Psoas muscle (tissue), 7 donors: ENCODE measurements at regions not wholly inside any gene's neighbourhood (a gene's known extent, or its start where the extent isn't known, plus 50 kb on each side); places are given as distances from the start of the nearest gene placed in this dataset.

Experiments used
- ATAC-seq, 4 donors: fragments of 200-7000 bp; cut with Tn5 transposase; one replicate each; pipeline ENCODE4 v1.9.1; 2020; ENCODE audit warnings: moderate library complexity in 3 of 4, mild to moderate bottlenecking in 2 of 4
- DNase-seq, 2 donors: peaks; one replicate each; pipeline ENCODE4 v3.0.0-alpha.2; 2020
- H3K27ac ChIP-seq: fragments of 200-600 bp; one replicate; pipeline ENCODE4 v1.8.0; 2022
- H3K27me3 ChIP-seq, 3 donors: fragments of 200-600 bp in 1 of 3; one replicate each; pipeline versions ENCODE4 v1.6.1 to v1.8.0; 2013 to 2022; ENCODE audit warnings: low read length in 2 of 3, mild to moderate bottlenecking in 2 of 3, moderate library complexity in 1 of 3; ENCODE audit not compliant: insufficient read depth in 3 of 3
- H3K36me3 ChIP-seq, 2 donors: fragments of 200-600 bp in 1 of 2; one replicate each; pipeline versions ENCODE4 v1.6.1 to v1.8.0; 2013 to 2022; ENCODE audit warnings: low read depth in 1 of 2, mild to moderate bottlenecking in 1 of 2, moderate library complexity in 1 of 2; ENCODE audit not compliant: insufficient read depth in 1 of 2
- H3K4me1 ChIP-seq: fragments of 200-600 bp; one replicate; pipeline ENCODE4 v1.8.0; 2022
- H3K4me3 ChIP-seq: fragments of 200-600 bp; one replicate; pipeline ENCODE4 v1.8.0; 2022; ENCODE audit warnings: mild to moderate bottlenecking
- H3K9me3 ChIP-seq: fragments of 200-600 bp; one replicate; pipeline ENCODE4 v1.8.0; 2022
- CTCF ChIP-seq: fragments of 200-600 bp; IDR thresholded peaks from one replicate; pipeline ENCODE4 v1.8.0; 2022; ENCODE audit warnings: antibody characterized with exemption
- WGBS, 3 donors: extraction: QIAGEN DNeasy Blood & Tissue Kit; methylation state at CpG; one replicate each; pipeline versions ENCODE4 v1.1.6 to v1.1.7; 2013; 5-methylcytosine and 5-hydroxymethylcytosine counted together
- intact Hi-C, 2 donors: fragments of 100-400 bp; cut with DNase I; formaldehyde crosslinking; loops; one replicate each; pipeline versions ENCODE4 v1.11.0 to v1.14.2; 2022
- donor health status: healthy with polysubstance abuse.
- donor health status: DM: no; HTN: no; CAD: no; lungs with moderate emphysema.
- donor health status: Bipolar disorder and iron deficiency.
- donor health status: healthy.
- donor health status: DM: yes; HTN: yes; CAD: no.
- donor health status: DM: no; HTN: no; CAD: no.
- donor health status: DM: yes; HTN: yes; CAD: no.

GRCh38 chr11:134630861-134631260 is 218.8 kb upstream of the B3GAT1 start:
- no peak for DNase-seq
- Histone ChIP-seq H3K27me3 (peaks cover 0 to under 1% (median 0%) of the 10 kb centered on the region in 3 donors), H3K36me3 (no peaks in the 10 kb centered on the region), H3K9me3 (no peaks in the 10 kb centered on the region), H3K4me3 (no peak overlapping the region), H3K4me1 (no peaks in the 10 kb centered on the region), H3K27ac (no peak overlapping the region)
- intact Hi-C loops, result no loop called here
- WGBS, 3 donors, result 82 to 86% (median 85%) methylated on average over 13 of the region's 13 CpGs
- TF ChIP-seq CTCF, result no peak
- no peak for ATAC-seq

DNA sequence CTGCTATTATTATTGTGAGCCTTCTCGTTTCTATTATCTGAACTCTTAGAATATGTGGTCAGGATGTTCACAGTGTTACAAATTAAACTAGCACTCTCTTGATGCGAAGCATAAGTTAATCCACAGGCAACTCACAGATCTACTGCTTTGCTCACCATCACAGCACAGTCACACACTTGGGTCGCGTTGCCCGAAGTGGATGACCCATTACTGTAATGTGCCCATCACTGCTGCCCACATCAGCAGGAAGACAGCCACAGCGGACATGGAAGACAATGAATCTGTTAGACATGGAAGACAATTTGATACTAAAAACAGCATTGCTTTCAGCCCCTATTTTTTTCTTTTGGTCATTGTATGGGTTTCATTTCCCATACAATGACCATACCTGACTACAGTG is 216.4 kb upstream of the B3GAT1 start:
- Histone ChIP-seq H3K4me1 (no peaks in the 10 kb centered on the region), H3K27ac (no peak overlapping the region), H3K27me3 (peaks cover 0 to 3% (median 0%) of the 10 kb centered on the region in 3 donors), H3K4me3 (no peak overlapping the region), H3K9me3 (no peaks in the 10 kb centered on the region), H3K36me3 (no peaks in the 10 kb centered on the region)
- intact Hi-C loops, result no loop called here
- no peak for DNase-seq
- TF ChIP-seq CTCF, result no peak
- no peak for ATAC-seq
- WGBS, 3 donors, result 90 to 92% (median 91%) methylated on average over 6 of the region's 6 CpGs

DNA sequence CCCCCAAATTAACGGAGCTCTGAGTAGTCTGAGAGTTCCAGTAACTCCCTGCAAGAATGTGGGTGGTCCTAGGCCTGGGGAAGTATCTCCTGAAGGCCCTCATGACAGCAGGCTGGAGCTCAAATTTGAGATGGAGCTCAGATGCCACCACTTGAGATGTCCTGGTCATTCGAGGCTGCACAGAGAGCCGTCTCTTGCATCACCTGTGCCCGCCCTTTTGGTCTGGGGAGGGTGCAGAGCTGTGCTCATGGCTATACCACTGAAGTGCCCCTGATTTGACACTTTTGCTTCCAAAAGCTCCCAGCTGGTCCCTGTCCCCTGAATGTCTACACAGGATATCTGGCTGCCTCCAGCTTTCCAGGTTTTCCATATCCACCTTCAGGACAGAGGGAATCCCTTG is 214.0 kb upstream of the B3GAT1 start:
- peaks cover 0 to 3% (median 0%) of the 10 kb centered on the region in 3 donors for H3K27me3 ChIP-seq
- DNase-seq, result no peak
- H3K36me3 ChIP-seq, result no peaks in the 10 kb centered on the region
- no peak for TF ChIP-seq CTCF
- H3K9me3 ChIP-seq, result no peaks in the 10 kb centered on the region
- no peak for ATAC-seq
- 61 to 76% (median 62%) methylated on average over 4 of the region's 4 CpGs for WGBS, 3 donors
- H3K27ac ChIP-seq, result no peak overlapping the region
- H3K4me3 ChIP-seq, result no peak overlapping the region
- H3K4me1 ChIP-seq, result no peaks in the 10 kb centered on the region
- intact Hi-C loops, result no loop called here

DNA sequence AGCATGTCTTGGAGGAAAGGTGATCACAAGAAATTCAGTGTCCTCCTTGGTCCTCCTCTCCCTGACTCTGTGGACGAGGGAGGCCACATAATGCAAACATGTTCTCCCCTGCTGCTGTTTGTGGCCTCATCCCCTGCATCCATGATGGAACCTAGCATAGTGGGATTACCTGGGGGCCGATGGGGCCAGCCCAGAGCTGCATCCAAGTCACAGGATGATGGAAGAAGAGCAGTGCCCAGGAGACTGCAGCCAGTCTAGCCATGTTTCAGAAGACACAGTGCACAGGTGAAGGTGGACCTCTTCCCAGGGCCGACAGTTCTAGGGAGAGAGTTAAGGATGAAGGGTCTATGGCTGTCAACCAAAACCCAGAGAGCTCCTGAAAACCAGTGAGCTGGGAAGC is 213.6 kb upstream of the B3GAT1 start:
- no peaks in the 10 kb centered on the region for H3K4me1 ChIP-seq
- no peak overlapping the region for H3K4me3 ChIP-seq
- TF ChIP-seq CTCF, result no peak
- DNase-seq (no peak), ATAC-seq (no peak)
- no peaks in the 10 kb centered on the region for H3K9me3 ChIP-seq
- no peak overlapping the region for H3K27ac ChIP-seq
- H3K27me3 ChIP-seq, result peaks cover 0 to 3% (median 0%) of the 10 kb centered on the region in 3 donors
- H3K36me3 ChIP-seq, result no peaks in the 10 kb centered on the region
- 66 to 78% (median 73%) methylated on average over 3 of the region's 3 CpGs for WGBS, 3 donors
- intact Hi-C loops, result no loop called here

DNA sequence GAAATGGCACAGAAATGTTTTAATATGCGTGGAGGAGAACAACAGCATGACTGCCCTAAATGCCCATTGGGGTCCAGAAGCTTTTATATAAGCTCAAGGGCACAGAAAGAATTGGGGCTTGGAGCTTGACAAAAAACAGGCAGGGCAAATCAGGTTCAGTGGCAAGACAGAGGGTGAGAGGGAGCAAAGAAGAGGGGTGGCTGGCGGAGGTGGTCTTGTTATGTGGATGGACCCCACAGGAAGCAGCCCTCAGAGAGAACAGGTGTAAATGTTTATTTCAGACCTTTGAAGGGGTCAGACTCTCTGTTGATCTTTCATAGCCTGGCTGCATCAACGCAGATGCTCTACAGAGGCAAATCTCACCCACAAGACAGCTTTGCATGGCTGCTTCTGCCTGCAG is 213.1 kb upstream of the B3GAT1 start:
- no peaks in the 10 kb centered on the region for H3K9me3 ChIP-seq
- no peak overlapping the region for H3K4me3 ChIP-seq
- no peak for DNase-seq
- H3K36me3 ChIP-seq, result no peaks in the 10 kb centered on the region
- 77 to 84% (median 79%) methylated on average over 3 of the region's 3 CpGs for WGBS, 3 donors
- peaks cover 0 to 3% (median 0%) of the 10 kb centered on the region in 3 donors for H3K27me3 ChIP-seq
- intact Hi-C loops, result no loop called here
- no peak for ATAC-seq
- no peak for TF ChIP-seq CTCF
- H3K27ac ChIP-seq, result no peak overlapping the region
- H3K4me1 ChIP-seq, result no peaks in the 10 kb centered on the region
